NCI-H82 (cell line): ENCODE measurements at regions not wholly inside any gene's neighbourhood (a gene's known extent, or its start where the extent isn't known, plus 50 kb on each side); places are given as distances from the start of the nearest gene placed in this dataset.

Experiments
- DNase-seq: peaks from one replicate; lab custom pipeline; 2025; lab: John Stamatoyannopoulos, UW

GRCh38 chr4:110278127-110278526 lies 79.7 kb upstream of the ELOVL6 start:
- DNase-seq: no peak

GRCh38 chr4:110275871-110276270 lies 77.5 kb upstream of the ELOVL6 start:
- no peak for DNase-seq

- no peak for DNase-seq
Measured at GRCh38 chr4:110271986-110272385, 73.6 kb upstream of the ELOVL6 start.

GRCh38 chr4:110270492-110271197 lies 72.2 kb upstream of the ELOVL6 start:
- DNase-seq: no peak

GRCh38 chr4:110268790-110269189 lies 70.4 kb upstream of the ELOVL6 start:
- DNase-seq: no peak

- DNase-seq: no peak
Measured at GRCh38 chr4:110268352-110268751, 69.9 kb upstream of the ELOVL6 start.

GRCh38 chr4:110266136-110266535 lies 67.7 kb upstream of the ELOVL6 start:
- no peak for DNase-seq

- no peak for DNase-seq
Measured at GRCh38 chr4:110265001-110265400, 66.6 kb upstream of the ELOVL6 start.

GRCh38 chr4:110260299-110260698 lies 61.9 kb upstream of the ELOVL6 start:
- no peak for DNase-seq

GRCh38 chr4:110250023-110250387 lies 51.6 kb upstream of the ELOVL6 start:
- no peak for DNase-seq

- DNase-seq: no peak
Measured at GRCh38 chr4:110248831-110249253, 50.4 kb upstream of the ELOVL6 start.
